ENCODE measurements at regions not wholly inside any gene's neighbourhood (a gene's known extent, or its start where the extent isn't known, plus 50 kb on each side); places are given as distances from the start of the nearest gene placed in this dataset.
"Not testable (repeated sequence)": the region's sequence is repeated elsewhere in the genome, so short reads cannot be mapped to it uniquely, and the experiment has no call there.

GRCh38 chr15:21062619-21063163 lies 196.6 kb upstream of the POTEB2 start:
- H3K27me3 Mint-ChIP-seq (ENCODE audit: low read depth); DNase-seq (ENCODE audit: low spot score); H3K4me1 Mint-ChIP-seq (ENCODE audit: low read depth); H3K4me3 Mint-ChIP-seq; H3K9me3 Mint-ChIP-seq; H3K27ac Mint-ChIP-seq; H3K36me3 Mint-ChIP-seq (ENCODE audit: low read depth): not testable (repeated sequence)

DNA sequence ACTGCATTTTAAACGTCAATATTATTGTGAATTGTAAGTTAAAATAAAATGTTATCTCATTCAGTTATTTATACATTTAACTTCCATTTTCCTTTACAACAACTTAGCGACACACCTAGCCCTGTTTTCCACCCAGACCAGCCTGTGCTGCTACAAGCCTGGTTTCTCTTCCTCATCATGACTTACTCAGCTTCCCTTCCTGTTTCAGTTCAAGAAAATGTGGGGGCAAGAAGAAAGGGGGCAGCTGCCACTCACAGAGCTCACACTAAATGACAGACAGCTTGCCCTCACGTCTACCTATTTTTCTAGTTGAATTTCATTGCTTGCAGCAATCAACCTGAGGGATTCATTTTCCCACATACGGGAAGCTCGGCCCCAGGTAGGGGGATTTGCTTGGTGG lies 185.8 kb upstream of the POTEB2 start:
- not testable (repeated sequence) for H3K4me3 Mint-ChIP-seq; H3K27ac Mint-ChIP-seq; H3K27me3 Mint-ChIP-seq (ENCODE audit: low read depth); H3K4me1 Mint-ChIP-seq (ENCODE audit: low read depth); H3K36me3 Mint-ChIP-seq (ENCODE audit: low read depth); H3K9me3 Mint-ChIP-seq; DNase-seq (ENCODE audit: low spot score)

GRCh38 chr15:21031703-21032102 lies 165.6 kb upstream of the POTEB2 start:
- not testable (repeated sequence) for H3K27me3 Mint-ChIP-seq (ENCODE audit: low read depth); H3K9me3 Mint-ChIP-seq; H3K4me3 Mint-ChIP-seq; H3K27ac Mint-ChIP-seq; DNase-seq (ENCODE audit: low spot score); H3K36me3 Mint-ChIP-seq (ENCODE audit: low read depth); H3K4me1 Mint-ChIP-seq (ENCODE audit: low read depth)

DNA sequence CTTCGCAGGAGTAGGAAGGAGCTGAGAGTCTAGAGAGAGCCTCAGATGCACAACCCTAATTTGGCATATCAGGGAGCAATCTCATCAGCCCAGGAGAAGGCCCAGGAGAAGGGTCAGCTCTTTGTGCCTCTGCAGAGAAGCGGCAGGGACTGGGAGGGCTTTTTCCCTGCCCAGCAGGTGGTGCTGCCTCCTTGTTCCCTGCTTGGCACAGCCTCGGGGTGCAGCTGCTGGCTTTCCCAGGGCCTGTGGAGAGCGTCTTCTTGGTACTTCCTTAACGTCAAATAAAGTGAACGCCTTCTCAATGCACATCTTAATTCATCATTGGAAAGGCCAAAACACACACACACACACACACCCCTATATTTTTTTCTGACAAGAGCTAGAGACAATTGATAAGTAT lies 162.9 kb upstream of the POTEB2 start:
- H3K4me1 Mint-ChIP-seq (ENCODE audit: low read depth); H3K27ac Mint-ChIP-seq; H3K4me3 Mint-ChIP-seq; H3K9me3 Mint-ChIP-seq; H3K27me3 Mint-ChIP-seq (ENCODE audit: low read depth); DNase-seq (ENCODE audit: low spot score); H3K36me3 Mint-ChIP-seq (ENCODE audit: low read depth): not testable (repeated sequence)

GRCh38 chr15:21027942-21028341 lies 161.8 kb upstream of the POTEB2 start:
- H3K36me3 Mint-ChIP-seq (ENCODE audit: low read depth); H3K4me3 Mint-ChIP-seq; H3K9me3 Mint-ChIP-seq; H3K27me3 Mint-ChIP-seq (ENCODE audit: low read depth); H3K4me1 Mint-ChIP-seq (ENCODE audit: low read depth); DNase-seq (ENCODE audit: low spot score); H3K27ac Mint-ChIP-seq: not testable (repeated sequence)

DNA sequence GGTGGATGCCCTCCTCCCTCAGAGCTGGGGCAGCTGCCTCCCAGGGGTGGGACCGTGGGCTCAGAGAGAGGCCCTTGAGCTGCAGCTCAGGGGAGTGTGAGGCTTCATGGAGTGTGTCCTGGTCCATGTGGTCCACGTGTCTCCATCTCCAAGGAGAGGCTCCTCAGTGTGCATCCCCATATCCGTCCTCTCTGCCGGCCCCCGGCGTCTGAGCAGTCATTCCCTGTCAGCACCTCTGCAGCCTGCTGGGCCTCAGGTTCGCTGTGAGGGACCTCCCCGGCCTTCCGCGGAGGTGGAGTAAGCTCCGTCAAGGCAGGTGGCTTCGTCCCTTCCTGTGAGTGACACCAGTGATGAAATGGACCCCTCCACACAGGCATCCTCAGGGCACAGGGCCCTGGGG lies 160.7 kb upstream of the POTEB2 start:
- not testable (repeated sequence) for H3K36me3 Mint-ChIP-seq (ENCODE audit: low read depth); DNase-seq (ENCODE audit: low spot score); H3K27me3 Mint-ChIP-seq (ENCODE audit: low read depth); H3K4me3 Mint-ChIP-seq; H3K9me3 Mint-ChIP-seq; H3K4me1 Mint-ChIP-seq (ENCODE audit: low read depth); H3K27ac Mint-ChIP-seq

DNA sequence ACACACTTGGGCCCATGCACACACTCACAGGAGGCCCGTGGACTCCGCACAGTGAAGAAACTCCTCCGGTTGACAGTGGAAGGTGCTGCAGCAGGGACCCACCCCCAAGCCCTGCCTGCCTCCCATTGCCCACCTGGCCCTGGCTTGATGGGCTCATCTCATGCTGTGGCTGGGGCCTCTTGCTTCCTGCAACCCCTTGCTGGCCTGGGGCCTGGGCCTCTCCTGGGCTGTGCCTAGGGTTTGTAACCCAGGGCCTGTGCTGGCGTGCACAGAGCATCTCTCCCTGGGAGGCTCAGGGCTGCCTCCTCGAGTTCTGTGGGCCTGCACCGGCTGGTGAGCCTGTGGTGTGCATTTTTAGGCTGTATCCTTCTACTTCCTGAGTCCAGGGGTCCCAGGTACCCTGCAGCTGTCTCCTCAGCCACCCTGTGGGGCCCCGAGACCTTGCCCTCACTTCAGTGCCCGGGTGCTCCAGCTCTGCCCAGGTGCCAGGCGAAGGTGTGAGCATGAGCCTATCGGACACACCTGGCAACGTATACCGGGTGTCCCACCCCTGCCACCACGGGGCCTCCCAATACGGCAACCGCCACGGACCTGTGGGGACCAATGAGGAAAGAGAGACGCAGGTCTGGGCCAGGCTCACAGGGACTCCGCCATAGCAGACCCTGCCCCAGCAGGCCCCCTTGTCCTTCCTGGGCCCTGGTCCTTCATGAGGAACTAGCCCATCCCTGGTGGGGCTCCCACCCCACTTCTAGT lies 158.3 kb upstream of the POTEB2 start:
- H3K4me1 Mint-ChIP-seq (ENCODE audit: low read depth); H3K36me3 Mint-ChIP-seq (ENCODE audit: low read depth); H3K4me3 Mint-ChIP-seq; H3K27ac Mint-ChIP-seq; H3K27me3 Mint-ChIP-seq (ENCODE audit: low read depth); H3K9me3 Mint-ChIP-seq; DNase-seq (ENCODE audit: low spot score): not testable (repeated sequence)

GRCh38 chr15:21018176-21018575 lies 152.1 kb upstream of the POTEB2 start:
- not testable (repeated sequence) for H3K9me3 Mint-ChIP-seq; H3K27me3 Mint-ChIP-seq (ENCODE audit: low read depth); H3K4me3 Mint-ChIP-seq; H3K36me3 Mint-ChIP-seq (ENCODE audit: low read depth); H3K27ac Mint-ChIP-seq; DNase-seq (ENCODE audit: low spot score); H3K4me1 Mint-ChIP-seq (ENCODE audit: low read depth)

GRCh38 chr15:21017326-21017725 lies 151.2 kb upstream of the POTEB2 start:
- not testable (repeated sequence) for H3K9me3 Mint-ChIP-seq; DNase-seq (ENCODE audit: low spot score); H3K4me3 Mint-ChIP-seq; H3K36me3 Mint-ChIP-seq (ENCODE audit: low read depth); H3K4me1 Mint-ChIP-seq (ENCODE audit: low read depth); H3K27ac Mint-ChIP-seq; H3K27me3 Mint-ChIP-seq (ENCODE audit: low read depth)

GRCh38 chr15:21016589-21016988 lies 150.5 kb upstream of the POTEB2 start:
- H3K4me1 Mint-ChIP-seq (ENCODE audit: low read depth); DNase-seq (ENCODE audit: low spot score); H3K36me3 Mint-ChIP-seq (ENCODE audit: low read depth); H3K27ac Mint-ChIP-seq; H3K9me3 Mint-ChIP-seq; H3K4me3 Mint-ChIP-seq; H3K27me3 Mint-ChIP-seq (ENCODE audit: low read depth): not testable (repeated sequence)

DNA sequence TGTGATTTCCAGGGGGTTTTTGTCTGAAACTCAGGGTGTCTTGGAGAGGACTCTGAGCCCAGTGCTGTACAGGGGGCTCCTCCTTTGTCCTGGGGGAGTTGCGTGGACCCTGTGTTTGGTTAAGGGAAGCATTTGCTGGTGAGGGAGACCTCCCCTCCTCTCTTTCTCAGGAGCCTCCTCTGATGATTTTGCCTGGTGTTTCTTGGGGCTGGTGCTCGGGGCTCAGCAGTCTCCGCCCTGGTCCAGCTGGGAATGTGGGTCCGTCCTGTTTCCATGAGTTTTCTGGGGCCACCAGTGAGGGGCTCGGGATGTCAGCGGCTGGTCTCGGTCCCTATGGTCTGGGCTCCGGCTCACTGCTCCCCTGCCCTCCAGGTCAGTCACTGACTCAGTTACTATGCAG lies 149.1 kb upstream of the POTEB2 start:
- not testable (repeated sequence) for H3K9me3 Mint-ChIP-seq; H3K4me3 Mint-ChIP-seq; H3K27me3 Mint-ChIP-seq (ENCODE audit: low read depth); DNase-seq (ENCODE audit: low spot score); H3K27ac Mint-ChIP-seq; H3K36me3 Mint-ChIP-seq (ENCODE audit: low read depth); H3K4me1 Mint-ChIP-seq (ENCODE audit: low read depth)

GRCh38 chr15:21013308-21013707 lies 147.2 kb upstream of the POTEB2 start:
- not testable (repeated sequence) for H3K9me3 Mint-ChIP-seq; H3K4me3 Mint-ChIP-seq; DNase-seq (ENCODE audit: low spot score); H3K27me3 Mint-ChIP-seq (ENCODE audit: low read depth); H3K27ac Mint-ChIP-seq; H3K4me1 Mint-ChIP-seq (ENCODE audit: low read depth); H3K36me3 Mint-ChIP-seq (ENCODE audit: low read depth)

GRCh38 chr15:21009651-21010050 lies 143.5 kb upstream of the POTEB2 start:
- H3K27me3 Mint-ChIP-seq (ENCODE audit: low read depth); H3K4me1 Mint-ChIP-seq (ENCODE audit: low read depth); H3K4me3 Mint-ChIP-seq; H3K36me3 Mint-ChIP-seq (ENCODE audit: low read depth); H3K9me3 Mint-ChIP-seq; DNase-seq (ENCODE audit: low spot score); H3K27ac Mint-ChIP-seq: not testable (repeated sequence)

DNA sequence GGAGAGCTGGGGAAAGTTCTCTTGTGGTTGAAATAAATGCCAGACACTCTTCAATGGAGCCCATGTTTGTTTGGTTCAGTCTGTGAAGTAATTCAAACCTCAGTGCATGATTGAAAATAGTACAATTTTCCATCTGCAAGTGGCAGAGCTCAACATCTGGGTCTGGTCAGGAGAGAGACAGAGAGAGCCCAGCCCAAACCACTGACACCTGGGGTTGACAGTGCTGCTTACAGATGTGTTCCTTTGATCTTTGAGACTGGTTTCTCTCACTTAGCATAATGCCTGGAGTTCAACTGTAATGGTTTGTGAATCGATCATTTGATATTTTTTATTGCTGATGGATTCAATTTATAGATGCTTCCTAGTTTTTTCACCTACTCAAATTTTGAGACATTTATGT lies 137.3 kb upstream of the POTEB2 start:
- not testable (repeated sequence) for H3K36me3 Mint-ChIP-seq (ENCODE audit: low read depth); H3K27ac Mint-ChIP-seq; H3K4me3 Mint-ChIP-seq; H3K9me3 Mint-ChIP-seq; H3K27me3 Mint-ChIP-seq (ENCODE audit: low read depth); H3K4me1 Mint-ChIP-seq (ENCODE audit: low read depth); DNase-seq (ENCODE audit: low spot score)

DNA sequence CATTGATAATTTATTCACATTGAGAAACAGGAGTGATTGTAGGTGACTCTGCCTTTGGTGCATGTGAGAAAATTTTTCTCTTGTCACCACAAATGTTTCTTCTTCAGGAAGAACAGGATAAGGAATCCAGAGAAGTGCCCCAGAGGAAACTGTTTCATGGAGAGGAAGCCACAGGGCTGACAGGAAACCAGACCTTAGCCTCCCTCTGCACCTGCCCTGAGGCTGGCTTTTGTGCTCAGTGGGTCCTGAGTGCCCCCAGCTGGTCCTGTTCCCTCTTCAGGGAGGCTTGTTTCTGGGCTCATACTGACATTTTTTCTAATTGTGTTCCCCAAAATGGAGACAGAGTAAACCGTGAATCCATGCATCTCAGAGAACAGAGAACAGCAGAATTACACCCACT lies 135.8 kb upstream of the POTEB2 start:
- H3K27ac Mint-ChIP-seq; H3K4me3 Mint-ChIP-seq; H3K9me3 Mint-ChIP-seq; H3K27me3 Mint-ChIP-seq (ENCODE audit: low read depth); H3K4me1 Mint-ChIP-seq (ENCODE audit: low read depth); H3K36me3 Mint-ChIP-seq (ENCODE audit: low read depth); DNase-seq (ENCODE audit: low spot score): not testable (repeated sequence)

Measured in T-helper 2 cell treated with Interferon-gamma antibody and Interleukin-4, amounts not matched to agents 5 μg/mL and 100 μg/mL, for 36 hours (primary cell).